ENCODE measurements at regions not wholly inside any gene's neighbourhood (a gene's known extent, or its start where the extent isn't known, plus 50 kb on each side); places are given as distances from the start of the nearest gene placed in this dataset.

DNA sequence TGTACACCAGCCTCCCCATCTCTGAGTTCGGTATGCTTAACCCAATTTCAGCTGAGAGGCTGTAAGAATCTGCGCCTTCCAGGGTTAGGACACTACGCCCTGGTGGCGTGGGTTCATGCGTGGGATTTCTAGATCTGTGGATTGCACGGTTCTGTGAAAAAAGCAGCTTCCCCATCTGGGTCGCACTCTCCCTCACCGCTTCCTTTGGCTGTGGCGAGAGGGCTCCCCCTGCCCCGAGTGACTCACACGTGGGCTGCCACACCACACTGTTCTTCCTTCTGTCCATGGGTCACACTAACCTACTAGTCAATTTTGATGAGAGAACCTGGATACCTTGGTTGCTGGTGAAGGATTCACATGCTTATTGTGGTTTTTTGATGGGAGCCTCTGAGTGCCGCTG, 256.0 kb upstream of the MAF start:
- TF ChIP-seq, protein P1, sequence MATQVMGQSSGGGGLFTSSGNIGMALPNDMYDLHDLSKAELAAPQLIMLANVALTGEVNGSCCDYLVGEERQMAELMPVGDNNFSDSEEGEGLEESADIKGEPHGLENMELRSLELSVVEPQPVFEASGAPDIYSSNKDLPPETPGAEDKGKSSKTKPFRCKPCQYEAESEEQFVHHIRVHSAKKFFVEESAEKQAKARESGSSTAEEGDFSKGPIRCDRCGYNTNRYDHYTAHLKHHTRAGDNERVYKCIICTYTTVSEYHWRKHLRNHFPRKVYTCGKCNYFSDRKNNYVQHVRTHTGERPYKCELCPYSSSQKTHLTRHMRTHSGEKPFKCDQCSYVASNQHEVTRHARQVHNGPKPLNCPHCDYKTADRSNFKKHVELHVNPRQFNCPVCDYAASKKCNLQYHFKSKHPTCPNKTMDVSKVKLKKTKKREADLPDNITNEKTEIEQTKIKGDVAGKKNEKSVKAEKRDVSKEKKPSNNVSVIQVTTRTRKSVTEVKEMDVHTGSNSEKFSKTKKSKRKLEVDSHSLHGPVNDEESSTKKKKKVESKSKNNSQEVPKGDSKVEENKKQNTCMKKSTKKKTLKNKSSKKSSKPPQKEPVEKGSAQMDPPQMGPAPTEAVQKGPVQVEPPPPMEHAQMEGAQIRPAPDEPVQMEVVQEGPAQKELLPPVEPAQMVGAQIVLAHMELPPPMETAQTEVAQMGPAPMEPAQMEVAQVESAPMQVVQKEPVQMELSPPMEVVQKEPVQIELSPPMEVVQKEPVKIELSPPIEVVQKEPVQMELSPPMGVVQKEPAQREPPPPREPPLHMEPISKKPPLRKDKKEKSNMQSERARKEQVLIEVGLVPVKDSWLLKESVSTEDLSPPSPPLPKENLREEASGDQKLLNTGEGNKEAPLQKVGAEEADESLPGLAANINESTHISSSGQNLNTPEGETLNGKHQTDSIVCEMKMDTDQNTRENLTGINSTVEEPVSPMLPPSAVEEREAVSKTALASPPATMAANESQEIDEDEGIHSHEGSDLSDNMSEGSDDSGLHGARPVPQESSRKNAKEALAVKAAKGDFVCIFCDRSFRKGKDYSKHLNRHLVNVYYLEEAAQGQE (IDR thresholded peaks at IDR 0.05; ENCODE audit: insufficient read depth in 1 of 2, low read depth in 2 of 2, low read length in 1 of 2): no peak
- TF ChIP-seq SIN3A (IDR thresholded peaks at IDR 0.05; ENCODE audit: borderline replicate concordance, insufficient read depth, low read depth, low read length) (no peak), CTCF (IDR thresholded peaks at IDR 0.05) (no peak), POLR2AphosphoS5 (IDR thresholded peaks at IDR 0.05; ENCODE audit: low read depth, low read length) (no peak), TCF7L2 (IDR thresholded peaks at IDR 0.05; ENCODE audit: low read depth, low read length) (no peak)
- DNase-seq (ENCODE audit: low read depth, low spot score): no peak

DNA sequence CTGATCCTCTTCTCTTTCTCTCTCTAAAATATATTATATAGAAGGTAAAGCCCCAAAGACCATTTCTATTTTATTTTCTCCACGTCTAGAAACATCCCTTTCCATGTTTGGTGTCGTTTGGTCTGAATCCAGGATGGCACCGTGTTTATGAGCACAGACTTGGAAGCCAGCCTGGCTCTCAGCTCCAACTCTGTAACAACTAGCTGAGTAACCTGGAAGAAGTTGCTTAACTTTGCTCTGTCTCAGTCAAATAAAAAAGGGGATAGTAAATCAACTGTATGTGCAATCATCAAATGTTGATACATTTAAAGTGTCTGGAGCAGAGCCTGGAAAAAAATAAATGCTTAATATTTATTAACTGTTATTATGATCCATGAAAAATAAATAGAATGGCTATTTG, 249.8 kb upstream of the MAF start:
- no TSS peak for BruUV-seq (replicated peaks)
- intact Hi-C loops (cut with micrococcal nuclease; ENCODE audit: unreplicated experiment): no loop called here
- H3K9me3 ChIP-seq (ENCODE audit: control insufficient read depth, insufficient read depth, low read depth, low read length): no peaks in the 10 kb centered on the region
- H3K4me3 ChIP-seq (ENCODE audit: low read depth in 2 of 2, low read length in 2 of 2): no peak overlapping the region
- ChIA-PET POLR2A (no interaction called here), CTCF (no interaction called here)
- no peaks in the 10 kb centered on the region for H3K36me3 ChIP-seq (ENCODE audit: control insufficient read depth, insufficient read depth, low read length)
- no peaks in the 10 kb centered on the region for H3K27me3 ChIP-seq (ENCODE audit: control insufficient read depth, insufficient read depth, low read length)
- H3K4me1 ChIP-seq (ENCODE audit: control insufficient read depth, insufficient read depth, low read length): no peaks in the 10 kb centered on the region
- TF ChIP-seq, protein P1 (IDR thresholded peaks at IDR 0.05; ENCODE audit: insufficient read depth in 1 of 2, low read depth in 2 of 2, low read length in 1 of 2): no peak
- TF ChIP-seq SIN3A (IDR thresholded peaks at IDR 0.05; ENCODE audit: borderline replicate concordance, insufficient read depth, low read depth, low read length): no peak
- no peak for TF ChIP-seq CTCF (IDR thresholded peaks at IDR 0.05)
- TF ChIP-seq POLR2AphosphoS5 (IDR thresholded peaks at IDR 0.05; ENCODE audit: low read depth, low read length): no peak
- TF ChIP-seq TCF7L2 (IDR thresholded peaks at IDR 0.05; ENCODE audit: low read depth, low read length): no peak
- in situ Hi-C loops (cut with HindIII; ENCODE audit: low pct_unique_long_range_greater_than_20kb, low sequenced_read_pairs): no loop called here
- no peak for DNase-seq (ENCODE audit: low read depth, low spot score)
- H3K27ac ChIP-seq (ENCODE audit: low read length): no peak overlapping the region
- no peak for ATAC-seq

More for the DNA sequence above, 256.0 kb upstream of the MAF start:
- Histone ChIP-seq H3K27ac (ENCODE audit: low read length) (no peak overlapping the region), H3K9me3 (ENCODE audit: control insufficient read depth, insufficient read depth, low read depth, low read length) (no peaks in the 10 kb centered on the region), H3K4me1 (ENCODE audit: control insufficient read depth, insufficient read depth, low read length) (no peaks in the 10 kb centered on the region), H3K36me3 (ENCODE audit: control insufficient read depth, insufficient read depth, low read length) (no peaks in the 10 kb centered on the region), H3K4me3 (ENCODE audit: low read depth in 2 of 2, low read length in 2 of 2) (no peak overlapping the region), H3K27me3 (ENCODE audit: control insufficient read depth, insufficient read depth, low read length) (no peaks in the 10 kb centered on the region)
- intact Hi-C loops (cut with micrococcal nuclease; ENCODE audit: unreplicated experiment) (no loop called here), in situ Hi-C loops (cut with HindIII; ENCODE audit: low pct_unique_long_range_greater_than_20kb, low sequenced_read_pairs) (no loop called here)
- ChIA-PET POLR2A (no interaction called here), CTCF (no interaction called here)
- no TSS peak for BruUV-seq (replicated peaks)
- ATAC-seq: no peak
